ENCODE measurements at regions not wholly inside any gene's neighbourhood (a gene's known extent, or its start where the extent isn't known, plus 50 kb on each side); places are given as distances from the start of the nearest gene placed in this dataset.

- DNase-seq (no peak), ATAC-seq (ENCODE audit: low read depth in 2 of 2) (no peak)
- H3K27me3 ChIP-seq (ENCODE audit: control insufficient read depth, insufficient read depth, low read length) = no peaks in the 10 kb centered on the region
- no peak overlapping the region for H3K4me3 ChIP-seq (ENCODE audit: low read depth, low read length)
- Mint-ChIP-seq H3K36me3 (no peaks in the 10 kb centered on the region), H3K27ac (no peak overlapping the region), H3K9me3 (peaks cover 0 to 31% (median 10%) of the 10 kb centered on the region in 7 donors), H3K27me3 (no peaks in the 10 kb centered on the region), H3K4me3 (no peak overlapping the region), H3K4me1 (no peaks in the 10 kb centered on the region)
- H3K36me3 ChIP-seq (ENCODE audit: control insufficient read depth, insufficient read depth, low read length) = no peaks in the 10 kb centered on the region
- no peak overlapping the region for H3K27ac ChIP-seq (ENCODE audit: insufficient read depth, low read length, poor library complexity, severe bottlenecking)
- no peaks in the 10 kb centered on the region for H3K9me3 ChIP-seq (ENCODE audit: control insufficient read depth in 2 of 2, low read length in 2 of 2)
- no peaks in the 10 kb centered on the region for H3K4me1 ChIP-seq (ENCODE audit: control insufficient read depth, insufficient read depth, low read length, poor library complexity, severe bottlenecking)
Measured at GRCh38 chr13:90553159-90553558, 794.3 kb upstream of the MIR17HG start.

- Histone ChIP-seq H3K4me1 (ENCODE audit: control insufficient read depth, insufficient read depth, low read length, poor library complexity, severe bottlenecking) (no peaks in the 10 kb centered on the region), H3K9me3 (ENCODE audit: control insufficient read depth in 2 of 2, low read length in 2 of 2) (no peaks in the 10 kb centered on the region)
Measured at GRCh38 chr13:90557626-90558025, 789.9 kb upstream of the MIR17HG start.

GRCh38 chr13:90562443-90562842 lies 785.0 kb upstream of the MIR17HG start:
- no peak overlapping the region for H3K27ac ChIP-seq (ENCODE audit: insufficient read depth, low read length, poor library complexity, severe bottlenecking)
- no peak for DNase-seq
- H3K27ac Mint-ChIP-seq = no peak overlapping the region
- no peak overlapping the region for H3K4me3 Mint-ChIP-seq
- H3K4me1 ChIP-seq (ENCODE audit: control insufficient read depth, insufficient read depth, low read length, poor library complexity, severe bottlenecking) = no peaks in the 10 kb centered on the region
- no peaks in the 10 kb centered on the region for H3K4me1 Mint-ChIP-seq
- H3K4me3 ChIP-seq (ENCODE audit: low read depth, low read length) = no peak overlapping the region
- H3K36me3 ChIP-seq (ENCODE audit: control insufficient read depth, insufficient read depth, low read length) = no peaks in the 10 kb centered on the region
- H3K9me3 Mint-ChIP-seq = peaks cover 5 to 26% (median 9%) of the 10 kb centered on the region in 7 donors
- H3K36me3 Mint-ChIP-seq = no peaks in the 10 kb centered on the region
- H3K27me3 ChIP-seq (ENCODE audit: control insufficient read depth, insufficient read depth, low read length) = no peaks in the 10 kb centered on the region
- no peaks in the 10 kb centered on the region for H3K27me3 Mint-ChIP-seq
- ATAC-seq (ENCODE audit: low read depth in 2 of 2) = no peak
- peaks cover 0 to 4% of the 10 kb centered on the region in 2 experiments for H3K9me3 ChIP-seq (ENCODE audit: control insufficient read depth in 2 of 2, low read length in 2 of 2)

More at GRCh38 chr13:90557626-90558025, 789.9 kb upstream of the MIR17HG start:
- no peak for DNase-seq
- Mint-ChIP-seq H3K9me3 (peaks cover 2 to 32% (median 10%) of the 10 kb centered on the region in 7 donors), H3K4me1 (no peaks in the 10 kb centered on the region), H3K27me3 (no peaks in the 10 kb centered on the region), H3K36me3 (no peaks in the 10 kb centered on the region), H3K27ac (no peak overlapping the region), H3K4me3 (no peak overlapping the region)
- no peaks in the 10 kb centered on the region for H3K27me3 ChIP-seq (ENCODE audit: control insufficient read depth, insufficient read depth, low read length)
- no peak overlapping the region for H3K27ac ChIP-seq (ENCODE audit: insufficient read depth, low read length, poor library complexity, severe bottlenecking)
- ATAC-seq (ENCODE audit: low read depth in 2 of 2) = no peak
- H3K36me3 ChIP-seq (ENCODE audit: control insufficient read depth, insufficient read depth, low read length) = no peaks in the 10 kb centered on the region
- no peak overlapping the region for H3K4me3 ChIP-seq (ENCODE audit: low read depth, low read length)

- H3K4me3 ChIP-seq (ENCODE audit: low read depth, low read length) = no peak overlapping the region
- no peaks in the 10 kb centered on the region for H3K36me3 Mint-ChIP-seq
Measured at GRCh38 chr13:90564096-90564495, 783.4 kb upstream of the MIR17HG start.

GRCh38 chr13:90564566-90564965 lies 782.9 kb upstream of the MIR17HG start:
- Mint-ChIP-seq H3K9me3 (peaks cover 3 to 28% (median 9%) of the 10 kb centered on the region in 7 donors), H3K27me3 (no peaks in the 10 kb centered on the region), H3K4me1 (no peaks in the 10 kb centered on the region), H3K4me3 (no peak overlapping the region), H3K27ac (no peak overlapping the region), H3K36me3 (no peaks in the 10 kb centered on the region)
- Histone ChIP-seq H3K4me1 (ENCODE audit: control insufficient read depth, insufficient read depth, low read length, poor library complexity, severe bottlenecking) (no peaks in the 10 kb centered on the region), H3K4me3 (ENCODE audit: low read depth, low read length) (no peak overlapping the region), H3K27me3 (ENCODE audit: control insufficient read depth, insufficient read depth, low read length) (no peaks in the 10 kb centered on the region), H3K36me3 (ENCODE audit: control insufficient read depth, insufficient read depth, low read length) (no peaks in the 10 kb centered on the region), H3K9me3 (ENCODE audit: control insufficient read depth in 2 of 2, low read length in 2 of 2) (peaks cover 0 to 6% of the 10 kb centered on the region in 2 experiments), H3K27ac (ENCODE audit: insufficient read depth, low read length, poor library complexity, severe bottlenecking) (no peak overlapping the region)
- no peak for ATAC-seq (ENCODE audit: low read depth in 2 of 2)
- DNase-seq = no peak

More at GRCh38 chr13:90564096-90564495, 783.4 kb upstream of the MIR17HG start:
- Mint-ChIP-seq H3K4me1 (no peaks in the 10 kb centered on the region), H3K4me3 (no peak overlapping the region), H3K27ac (no peak overlapping the region), H3K27me3 (no peaks in the 10 kb centered on the region), H3K9me3 (peaks cover 3 to 28% (median 9%) of the 10 kb centered on the region in 7 donors)
- Histone ChIP-seq H3K36me3 (ENCODE audit: control insufficient read depth, insufficient read depth, low read length) (no peaks in the 10 kb centered on the region), H3K9me3 (ENCODE audit: control insufficient read depth in 2 of 2, low read length in 2 of 2) (peaks cover 0 to 4% of the 10 kb centered on the region in 2 experiments), H3K4me1 (ENCODE audit: control insufficient read depth, insufficient read depth, low read length, poor library complexity, severe bottlenecking) (no peaks in the 10 kb centered on the region), H3K27ac (ENCODE audit: insufficient read depth, low read length, poor library complexity, severe bottlenecking) (no peak overlapping the region), H3K27me3 (ENCODE audit: control insufficient read depth, insufficient read depth, low read length) (no peaks in the 10 kb centered on the region)
- no peak for ATAC-seq (ENCODE audit: low read depth in 2 of 2)
- DNase-seq = no peak

DNA sequence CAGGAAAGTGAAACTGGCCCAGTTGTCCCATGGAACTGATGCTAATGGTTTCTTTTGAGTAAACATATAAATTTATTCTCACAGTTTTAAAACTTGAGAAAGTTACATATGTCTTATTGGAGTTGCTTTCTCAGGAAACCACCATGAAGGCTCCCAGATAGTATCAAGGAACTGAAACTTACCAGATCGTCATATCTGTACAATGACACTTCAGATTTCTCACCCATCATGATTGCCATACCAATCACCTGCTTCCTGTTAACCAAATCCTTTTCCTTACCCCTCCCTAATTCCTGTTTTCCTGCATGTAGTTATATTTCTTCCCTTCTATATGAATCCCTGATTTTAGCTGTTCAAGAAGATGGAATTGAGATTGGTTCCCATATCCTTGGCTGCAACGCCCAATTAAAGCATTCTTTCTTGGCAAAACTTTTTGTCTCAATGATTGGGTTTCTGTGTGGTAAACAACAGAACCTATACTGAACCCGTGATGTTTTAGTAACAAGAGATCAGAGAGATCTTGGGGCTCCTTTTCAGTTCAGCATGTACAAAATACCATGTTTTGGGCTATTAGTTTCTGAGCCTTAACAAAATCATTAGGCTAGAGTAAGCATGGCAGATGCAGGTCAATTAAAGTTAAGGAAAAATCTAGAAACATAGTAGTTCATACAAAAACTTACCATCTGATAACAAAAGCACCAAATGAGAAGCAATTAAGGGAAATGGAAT lies 781.3 kb upstream of the MIR17HG start:
- Mint-ChIP-seq H3K4me1 (no peaks in the 10 kb centered on the region), H3K9me3 (peaks cover 3 to 19% (median 5%) of the 10 kb centered on the region in 7 donors), H3K36me3 (no peaks in the 10 kb centered on the region), H3K27ac (no peak overlapping the region), H3K4me3 (no peak overlapping the region), H3K27me3 (no peaks in the 10 kb centered on the region)
- Histone ChIP-seq H3K9me3 (ENCODE audit: control insufficient read depth in 2 of 2, low read length in 2 of 2) (peaks cover 0 to 8% of the 10 kb centered on the region in 2 experiments), H3K4me1 (ENCODE audit: control insufficient read depth, insufficient read depth, low read length, poor library complexity, severe bottlenecking) (no peaks in the 10 kb centered on the region), H3K36me3 (ENCODE audit: control insufficient read depth, insufficient read depth, low read length) (no peaks in the 10 kb centered on the region), H3K4me3 (ENCODE audit: low read depth, low read length) (no peak overlapping the region), H3K27ac (ENCODE audit: insufficient read depth, low read length, poor library complexity, severe bottlenecking) (no peak overlapping the region), H3K27me3 (ENCODE audit: control insufficient read depth, insufficient read depth, low read length) (no peaks in the 10 kb centered on the region)
- no peak for DNase-seq
- no peak for ATAC-seq (ENCODE audit: low read depth in 2 of 2)

- ATAC-seq (ENCODE audit: low read depth in 2 of 2) (no peak), DNase-seq (no peak)
- H3K27ac ChIP-seq (ENCODE audit: insufficient read depth, low read length, poor library complexity, severe bottlenecking) = no peak overlapping the region
- H3K27ac Mint-ChIP-seq = no peak overlapping the region
- H3K36me3 ChIP-seq (ENCODE audit: control insufficient read depth, insufficient read depth, low read length) = no peaks in the 10 kb centered on the region
- no peak overlapping the region for H3K4me3 ChIP-seq (ENCODE audit: low read depth, low read length)
- no peaks in the 10 kb centered on the region for H3K36me3 Mint-ChIP-seq
- no peaks in the 10 kb centered on the region for H3K4me1 ChIP-seq (ENCODE audit: control insufficient read depth, insufficient read depth, low read length, poor library complexity, severe bottlenecking)
- H3K9me3 ChIP-seq (ENCODE audit: control insufficient read depth in 2 of 2, low read length in 2 of 2) = peaks cover 0 to 8% of the 10 kb centered on the region in 2 experiments
- peaks cover 3 to 17% (median 5%) of the 10 kb centered on the region in 7 donors for H3K9me3 Mint-ChIP-seq
- no peaks in the 10 kb centered on the region for H3K27me3 ChIP-seq (ENCODE audit: control insufficient read depth, insufficient read depth, low read length)
- H3K4me3 Mint-ChIP-seq = no peak overlapping the region
- H3K27me3 Mint-ChIP-seq = no peaks in the 10 kb centered on the region
- no peaks in the 10 kb centered on the region for H3K4me1 Mint-ChIP-seq
Measured at GRCh38 chr13:90568165-90568564, 779.3 kb upstream of the MIR17HG start.

DNA sequence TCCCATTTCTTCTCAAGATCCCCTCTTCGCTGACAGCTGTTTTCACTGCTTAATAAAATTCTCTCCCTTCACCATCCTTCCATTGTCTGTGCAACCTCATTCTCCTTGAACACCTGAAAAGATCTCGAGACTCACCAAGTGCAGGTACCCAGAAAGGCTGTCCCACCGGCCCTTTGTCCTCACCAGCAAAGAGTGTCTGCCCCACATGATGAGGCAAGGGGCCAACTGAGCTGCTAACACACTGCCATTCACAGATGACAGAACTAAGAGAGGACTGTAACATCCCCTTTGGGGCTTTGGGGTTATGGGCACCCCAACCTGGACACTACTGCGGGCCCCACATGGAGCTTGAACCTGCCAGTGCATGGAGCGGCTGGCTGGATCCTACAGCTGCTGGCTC lies 771.4 kb upstream of the MIR17HG start:
- H3K4me1 ChIP-seq (ENCODE audit: control insufficient read depth, insufficient read depth, low read length, poor library complexity, severe bottlenecking) = no peaks in the 10 kb centered on the region
- no peaks in the 10 kb centered on the region for H3K27me3 ChIP-seq (ENCODE audit: control insufficient read depth, insufficient read depth, low read length)
- H3K4me3 ChIP-seq (ENCODE audit: low read depth, low read length) = no peak overlapping the region
- Mint-ChIP-seq H3K36me3 (no peaks in the 10 kb centered on the region), H3K9me3 (peaks cover 3 to 41% (median 10%) of the 10 kb centered on the region in 7 donors), H3K27me3 (no peaks in the 10 kb centered on the region), H3K4me1 (no peaks in the 10 kb centered on the region), H3K4me3 (no peak overlapping the region), H3K27ac (no peak overlapping the region)
- H3K36me3 ChIP-seq (ENCODE audit: control insufficient read depth, insufficient read depth, low read length) = no peaks in the 10 kb centered on the region
- no peak for DNase-seq
- H3K9me3 ChIP-seq (ENCODE audit: control insufficient read depth in 2 of 2, low read length in 2 of 2) = no peaks in the 10 kb centered on the region
- ATAC-seq (ENCODE audit: low read depth in 2 of 2) = no peak
- H3K27ac ChIP-seq (ENCODE audit: insufficient read depth, low read length, poor library complexity, severe bottlenecking) = no peak overlapping the region

All from CD4-positive, CD25-positive, alpha-beta regulatory T cell (primary cell).